Activated CD4-positive, alpha-beta T cell treated with anti-CD3 and anti-CD28 coated beads, Interleukin-2, Interleukin-6, amounts not matched to agents 100 ng/mL and 50 ng/mL, durations not matched to agents 16 hours and 8 hours (primary cell): ENCODE measurements at regions not wholly inside any gene's neighbourhood (a gene's known extent, or its start where the extent isn't known, plus 50 kb on each side); places are given as distances from the start of the nearest gene placed in this dataset.

Experiments used
- DNase-seq: peaks from one replicate; pipeline ENCODE4 v3.0.0-alpha.2; 2020

DNA sequence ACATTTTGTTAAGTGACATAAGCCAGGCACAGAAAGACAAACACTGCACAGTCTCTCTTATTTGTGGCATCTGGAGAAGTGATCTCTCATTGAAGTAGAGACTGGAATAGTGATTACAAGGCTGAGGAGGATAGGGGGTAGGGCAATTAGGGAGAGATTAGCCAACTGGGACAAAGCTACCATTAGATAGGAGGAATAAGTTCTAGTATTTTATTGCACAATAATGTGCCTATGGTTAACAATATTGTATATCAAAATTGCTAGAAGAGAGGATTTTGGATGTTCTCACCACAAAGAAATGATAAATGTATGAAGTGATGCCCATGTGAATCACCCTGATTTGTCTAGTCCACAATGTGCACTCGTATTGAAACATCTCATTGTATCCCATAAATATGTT lies 281.8 kb downstream of the MTRR start:
- no peak for DNase-seq

DNA sequence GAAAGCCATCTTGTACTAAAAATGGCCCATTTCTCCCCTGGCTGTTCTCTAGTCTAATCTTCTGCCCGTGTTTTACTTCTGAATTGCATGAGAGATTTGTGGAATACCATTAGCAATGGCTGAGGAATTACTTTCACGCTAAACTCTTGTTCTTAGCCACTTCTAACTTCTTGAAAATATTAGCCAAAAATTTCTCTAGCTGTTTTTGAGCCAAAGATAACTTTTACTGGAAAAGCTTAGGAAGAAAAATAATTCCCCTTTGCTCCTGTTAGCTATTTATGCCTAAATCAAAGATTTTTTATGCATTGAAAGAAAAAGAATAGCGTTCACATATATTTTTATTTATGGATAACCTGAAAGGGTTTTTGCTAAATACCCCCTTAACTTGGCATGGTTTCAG lies 287.8 kb downstream of the MTRR start:
- no peak for DNase-seq

DNA sequence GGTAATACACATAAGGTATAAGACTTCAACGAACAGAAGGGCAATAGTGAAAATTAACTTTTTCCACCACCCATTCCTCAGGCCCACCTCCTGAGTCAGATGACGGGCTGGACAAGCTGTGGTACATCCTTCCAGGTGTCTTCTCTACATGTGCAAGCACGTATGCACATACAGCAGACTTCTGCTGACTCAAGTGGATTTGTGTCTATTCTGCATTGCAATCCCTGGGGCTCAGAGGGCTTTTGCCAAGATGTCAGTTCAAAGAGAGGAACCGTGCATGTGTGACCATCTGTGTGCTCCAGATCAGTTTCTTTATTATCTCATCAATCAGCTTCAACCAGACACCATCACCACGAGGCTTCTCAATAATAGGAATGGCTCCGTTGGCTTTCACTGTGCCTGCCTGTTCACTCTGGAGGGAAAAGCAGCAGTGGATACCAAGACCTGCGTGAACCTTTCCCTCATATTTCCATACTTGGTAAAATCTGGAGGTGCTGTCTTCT lies 288.4 kb downstream of the MTRR start:
- no peak for DNase-seq

DNA sequence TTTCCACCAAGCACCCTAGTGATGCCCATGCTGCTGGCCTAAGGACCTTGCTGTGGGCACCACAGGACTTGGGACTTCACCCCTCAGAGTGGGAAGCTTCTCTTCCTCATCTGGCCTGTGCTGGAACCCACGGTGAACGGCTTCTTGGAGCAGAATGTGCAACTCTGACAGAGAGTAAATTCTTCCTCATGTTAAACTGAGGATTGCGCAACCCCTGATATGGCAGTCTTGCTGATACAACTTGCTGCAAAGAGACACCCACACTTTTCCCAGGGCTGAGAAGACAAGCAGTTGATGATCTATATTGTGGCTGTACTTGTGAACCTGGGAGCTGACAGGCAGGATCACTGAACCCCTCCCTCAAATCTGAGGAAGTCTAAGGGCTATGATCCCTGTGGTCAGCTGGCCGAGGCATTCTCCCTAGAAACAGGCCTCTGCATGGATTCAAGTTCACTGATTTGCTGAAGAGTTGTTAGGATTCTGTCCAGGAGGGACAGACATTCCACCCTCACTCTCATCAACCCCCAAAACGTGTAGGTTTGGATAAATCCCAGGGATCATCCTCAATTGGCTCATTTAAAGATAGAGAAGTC lies 307.2 kb downstream of the MTRR start:
- DNase-seq: no peak

DNA sequence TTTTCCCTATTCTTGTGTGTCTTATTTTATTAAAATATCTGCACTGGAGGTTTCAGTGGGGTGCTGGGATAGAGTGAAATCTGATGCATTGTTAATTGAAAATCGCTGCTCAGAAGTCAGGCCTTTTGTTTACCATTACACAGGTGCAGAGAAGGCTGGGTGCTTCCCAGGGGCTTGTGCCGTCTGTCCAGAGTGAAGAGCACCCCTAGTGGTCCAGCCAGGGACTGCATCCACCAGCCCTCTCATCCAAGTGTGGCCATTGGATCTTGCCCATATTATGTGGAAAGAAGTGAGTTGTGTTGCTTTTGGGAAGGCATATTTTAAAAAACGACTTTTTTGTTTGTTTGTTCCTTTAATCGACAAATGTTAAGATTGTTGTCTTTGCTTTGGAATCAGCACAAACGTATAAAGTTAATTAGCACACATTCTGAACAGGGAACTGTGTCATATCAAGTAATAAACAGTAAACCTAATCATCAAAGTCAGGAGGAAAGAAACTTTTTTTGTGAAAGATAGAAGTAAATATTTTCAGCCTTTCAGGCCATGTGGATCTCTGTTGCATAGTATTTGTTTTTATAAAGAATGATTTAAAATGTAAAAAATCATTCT lies 315.6 kb downstream of the MTRR start:
- peak; percentile 62 for DNase-seq

DNA sequence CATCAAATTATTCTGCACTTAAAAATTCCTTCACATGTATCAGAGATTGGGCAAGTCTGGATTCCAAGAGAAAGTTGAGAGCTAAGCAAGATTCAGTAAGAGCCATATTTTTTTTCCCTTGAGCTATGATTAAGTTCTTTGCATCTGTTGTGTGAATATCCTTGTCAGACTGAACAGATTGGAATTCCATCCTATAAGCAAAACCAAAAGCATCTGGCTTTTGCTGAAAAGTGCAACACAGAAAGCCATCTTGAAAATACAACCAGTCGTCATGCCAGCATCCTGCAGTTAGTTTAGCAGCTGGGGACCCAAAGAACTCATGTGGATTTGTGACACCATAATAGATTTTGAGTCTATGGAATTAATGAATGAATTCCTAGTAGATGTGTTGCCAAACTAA lies 316.9 kb downstream of the MTRR start:
- no peak for DNase-seq

DNA sequence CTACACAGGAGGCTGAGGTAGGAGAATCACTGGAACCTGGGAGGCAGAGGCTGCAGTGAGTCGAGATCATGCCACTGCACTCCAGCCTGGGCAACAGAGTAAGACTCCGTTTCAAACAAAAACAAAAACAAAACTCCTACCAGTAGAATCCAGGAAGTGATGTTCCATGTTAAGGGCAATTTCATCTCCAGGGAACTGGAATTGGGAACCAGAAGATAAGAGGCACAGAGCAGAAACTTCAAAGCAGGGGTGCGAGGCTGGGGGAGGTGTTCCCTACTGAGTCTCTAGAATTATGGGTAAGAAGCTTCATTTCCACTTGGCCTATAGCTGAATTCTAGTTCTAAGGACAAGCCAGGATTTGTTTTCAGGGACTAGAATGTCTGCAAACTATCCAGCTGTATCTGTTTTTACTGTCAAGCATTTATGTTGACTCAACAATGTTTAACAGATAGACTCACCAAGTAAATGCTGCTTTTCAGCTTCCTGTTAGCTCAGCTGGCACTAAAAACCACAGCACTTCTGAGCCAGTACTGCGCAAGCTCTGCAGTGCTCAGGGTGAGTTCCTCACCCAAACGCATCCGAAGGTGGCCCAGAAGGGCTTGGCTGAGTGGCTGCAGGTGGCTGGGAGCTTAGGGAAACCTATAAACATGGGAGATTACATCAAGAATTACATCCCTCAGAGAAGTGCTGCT lies 320.1 kb downstream of the MTRR start:
- DNase-seq: no peak

DNA sequence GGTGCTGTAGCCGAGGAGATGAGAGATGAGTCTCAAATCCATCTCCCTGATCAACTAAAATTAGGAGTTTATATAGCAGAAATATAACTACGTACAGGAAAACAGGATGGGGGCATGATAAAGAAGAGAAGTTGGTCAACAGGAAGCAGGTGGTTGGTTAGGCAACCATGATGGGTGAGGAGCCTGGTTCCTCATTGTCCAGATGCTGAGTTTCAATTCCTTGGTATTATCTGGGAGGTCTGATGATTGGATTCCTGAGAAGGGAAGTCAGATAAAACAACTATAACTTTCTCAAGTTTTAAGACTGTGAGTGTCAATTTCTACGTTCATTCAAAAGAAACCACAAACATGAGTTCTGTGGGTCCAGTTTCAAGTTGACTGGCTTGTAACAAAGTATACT lies 323.9 kb downstream of the MTRR start:
- no peak for DNase-seq

DNA sequence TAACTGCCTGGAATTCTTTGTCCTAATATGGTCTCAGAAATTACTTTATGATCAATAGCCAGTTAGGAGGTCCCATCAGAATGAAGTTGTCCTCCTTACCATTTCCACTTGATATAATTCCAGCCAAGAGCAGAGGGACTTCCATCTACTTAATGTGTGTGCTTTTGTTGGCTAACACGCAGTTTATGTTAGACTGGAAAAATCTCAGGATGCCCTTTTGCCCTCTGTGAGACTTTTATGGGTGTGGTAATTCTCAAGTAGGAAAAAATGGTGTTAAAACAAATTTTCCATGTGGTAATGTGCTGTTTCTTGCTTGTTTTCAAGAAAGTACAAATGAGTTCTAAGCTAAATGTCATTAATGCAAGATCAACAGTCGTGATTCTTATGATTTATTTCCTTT lies 327.1 kb downstream of the MTRR start:
- no peak for DNase-seq

DNA sequence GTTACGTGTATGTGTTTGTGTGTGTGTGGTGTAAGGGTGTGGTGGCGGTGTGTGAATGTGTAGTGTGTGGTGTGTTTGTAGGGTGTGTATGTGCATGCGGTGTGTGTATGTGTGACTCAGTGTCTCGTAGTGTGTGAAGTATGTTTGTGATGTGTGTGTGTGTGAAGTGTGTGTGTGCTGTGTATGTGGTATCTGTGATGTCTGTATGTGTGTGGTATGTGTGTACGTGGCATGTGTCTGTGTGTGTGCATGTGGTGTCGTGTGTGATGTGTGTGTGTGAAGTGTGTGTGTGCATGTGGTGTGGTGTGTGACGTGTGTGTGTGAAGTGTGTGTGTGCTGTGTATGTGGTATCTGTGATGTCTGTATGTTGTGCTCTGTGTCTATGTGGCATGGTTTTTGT lies 339.4 kb downstream of the MTRR start:
- no peak for DNase-seq

DNA sequence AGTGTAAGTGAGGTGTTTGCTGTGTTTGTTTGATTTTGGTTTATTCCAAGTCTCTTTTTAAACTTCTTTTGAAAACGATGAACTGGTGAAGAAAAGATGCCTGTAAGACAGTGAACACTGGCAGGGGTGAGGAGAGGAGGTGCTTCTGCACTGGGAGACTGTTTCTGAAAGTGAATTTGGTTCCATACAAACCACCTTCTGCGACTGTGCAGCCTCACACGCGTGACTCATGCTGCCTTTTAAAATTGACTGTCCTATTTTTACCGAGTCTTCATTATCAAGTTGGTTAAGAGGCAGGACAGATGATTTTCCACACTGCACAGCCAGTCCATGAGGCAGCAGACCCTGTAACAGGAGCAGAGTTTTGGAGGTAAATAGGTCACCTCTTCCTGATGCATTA lies 340.6 kb downstream of the MTRR start:
- DNase-seq: no peak

DNA sequence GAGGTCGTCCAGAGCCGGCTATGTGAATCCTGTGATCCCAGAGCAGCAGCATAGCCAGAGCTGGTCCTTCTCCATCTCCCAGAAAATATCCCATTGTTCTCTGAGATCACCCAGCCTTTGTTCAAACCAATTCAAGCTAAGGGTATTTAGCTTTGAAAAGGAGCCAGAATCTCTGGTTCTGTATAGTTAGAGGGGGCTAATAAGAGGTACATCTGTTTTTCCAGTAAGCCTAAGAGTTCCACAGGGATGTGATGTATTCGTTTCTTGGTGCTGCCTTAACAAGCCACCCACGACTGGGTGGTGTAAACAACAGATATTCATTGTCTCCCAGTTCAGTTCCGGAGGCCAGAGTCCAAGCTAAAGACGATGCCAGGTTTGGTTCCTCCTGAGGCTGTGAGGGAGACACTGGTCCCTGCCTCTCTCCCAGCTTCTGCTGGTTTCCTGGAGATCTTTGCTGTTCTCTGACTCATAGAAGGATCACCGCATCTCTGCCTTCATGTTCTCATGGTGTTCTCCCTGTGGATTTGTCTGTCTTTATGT lies 344.8 kb downstream of the MTRR start:
- DNase-seq: no peak

DNA sequence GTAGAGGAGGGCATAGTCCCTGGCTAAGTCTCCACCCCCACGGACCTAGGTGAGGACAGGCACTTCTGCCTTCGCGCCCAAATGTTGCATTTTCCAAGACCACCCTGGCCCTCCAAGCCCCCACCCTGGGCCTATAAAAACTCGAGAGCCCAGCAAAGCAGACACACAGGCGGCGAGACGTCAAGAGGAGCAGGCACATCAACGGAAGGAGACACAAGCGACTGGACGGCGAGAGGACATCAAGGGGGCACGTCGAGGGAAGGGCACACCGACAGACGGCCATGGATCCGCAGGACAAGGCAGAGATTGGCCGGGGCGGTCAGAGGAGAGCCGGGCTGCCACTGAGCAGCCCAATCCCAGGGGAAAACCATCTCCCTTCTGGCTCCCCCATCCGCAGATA lies 348.0 kb downstream of the MTRR start:
- no peak for DNase-seq

DNA sequence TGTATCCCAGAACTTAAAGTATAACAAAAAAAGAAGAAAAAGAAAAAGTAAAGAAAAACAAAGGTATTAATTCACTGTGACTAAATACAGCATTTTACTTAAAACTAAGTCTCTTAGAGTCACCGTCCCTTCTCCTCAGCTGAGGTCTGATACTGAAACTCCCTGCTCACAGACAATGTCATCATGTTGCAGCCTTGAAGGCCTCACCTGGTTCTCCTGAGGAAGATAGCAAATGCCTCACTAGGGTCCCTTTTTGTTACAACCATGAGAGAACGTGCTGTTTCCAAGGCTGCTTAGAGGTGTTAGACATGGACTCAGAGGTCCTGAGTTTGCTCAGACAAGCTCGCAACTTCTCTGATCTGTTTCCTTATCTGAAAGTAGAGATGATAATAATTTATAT lies 357.2 kb downstream of the MTRR start:
- DNase-seq: no peak

DNA sequence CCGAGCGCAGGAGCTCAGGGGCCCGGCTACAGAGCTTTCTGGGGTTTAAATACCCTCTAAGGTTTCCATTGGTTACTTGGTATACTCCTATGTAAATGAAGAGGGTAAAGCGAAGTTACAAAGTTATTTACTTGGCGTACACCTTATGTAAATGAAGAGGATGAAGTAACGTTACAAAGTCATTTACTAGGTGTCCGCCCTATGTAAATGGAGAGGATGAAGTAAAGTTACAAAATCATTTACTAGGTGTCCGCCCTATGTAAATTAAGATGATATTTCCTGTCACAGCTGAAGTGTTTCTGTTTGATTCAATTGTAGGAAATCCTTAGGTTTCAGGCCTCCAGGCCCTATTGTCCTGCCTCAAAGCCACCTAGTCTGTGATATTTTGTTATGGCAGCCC lies 358.2 kb downstream of the MTRR start:
- no peak for DNase-seq

DNA sequence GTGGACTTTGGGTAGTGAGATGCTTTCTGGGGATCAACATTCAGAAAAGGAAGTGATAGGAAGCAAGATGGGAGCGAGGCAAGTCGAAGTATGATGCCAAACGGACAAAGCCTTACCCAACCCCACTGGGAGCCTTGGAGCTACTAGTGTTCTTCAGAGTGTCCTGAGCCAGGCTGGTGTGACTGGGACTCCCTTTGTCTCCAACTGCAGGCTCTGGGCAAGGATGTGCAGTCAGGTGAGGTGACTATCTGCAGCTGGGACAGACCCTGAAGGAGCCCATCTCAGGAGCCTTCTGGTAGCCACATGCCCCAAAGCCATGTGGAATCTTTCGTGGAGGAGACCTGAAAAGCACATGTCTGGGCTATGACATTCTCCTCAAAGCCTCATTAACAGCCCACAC lies 360.6 kb downstream of the MTRR start:
- no peak for DNase-seq

DNA sequence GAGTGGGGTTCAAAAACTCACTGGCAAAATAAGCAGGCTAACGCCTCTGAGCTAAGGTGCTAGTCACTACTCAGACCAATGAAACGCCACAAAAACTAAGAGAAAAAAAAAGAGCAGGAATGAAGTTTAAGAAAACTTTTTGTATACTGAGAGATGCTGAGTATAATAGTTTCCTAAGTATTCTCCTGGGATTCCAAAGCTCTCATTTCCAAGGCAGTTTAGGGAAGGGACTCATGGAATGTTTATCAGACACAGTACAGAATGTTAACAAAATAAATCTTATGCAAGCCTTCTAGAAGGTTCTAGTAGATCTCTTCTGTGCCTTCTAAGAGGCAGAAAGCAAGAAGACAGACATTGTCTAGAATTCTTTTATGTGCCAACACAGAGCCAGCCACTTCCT lies 361.9 kb downstream of the MTRR start:
- DNase-seq: no peak

DNA sequence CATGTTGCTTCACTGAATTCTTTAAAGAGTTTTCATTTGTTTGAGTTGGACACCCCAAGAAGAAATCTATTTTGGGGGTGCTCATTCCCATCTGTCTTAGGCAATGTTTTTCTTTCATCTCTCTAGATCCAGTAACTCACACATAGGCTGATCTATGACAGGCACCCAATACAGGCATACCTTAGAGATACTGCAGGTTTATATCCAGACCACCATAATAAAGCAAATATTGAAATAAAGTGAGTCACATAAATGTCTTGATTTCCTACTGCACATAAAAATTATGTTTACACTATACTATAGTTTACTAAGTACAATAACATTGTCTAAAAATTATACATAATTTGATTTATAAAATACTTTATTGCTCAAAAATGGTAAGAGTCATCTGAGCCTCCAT lies 364.5 kb downstream of the MTRR start:
- DNase-seq: no peak

DNA sequence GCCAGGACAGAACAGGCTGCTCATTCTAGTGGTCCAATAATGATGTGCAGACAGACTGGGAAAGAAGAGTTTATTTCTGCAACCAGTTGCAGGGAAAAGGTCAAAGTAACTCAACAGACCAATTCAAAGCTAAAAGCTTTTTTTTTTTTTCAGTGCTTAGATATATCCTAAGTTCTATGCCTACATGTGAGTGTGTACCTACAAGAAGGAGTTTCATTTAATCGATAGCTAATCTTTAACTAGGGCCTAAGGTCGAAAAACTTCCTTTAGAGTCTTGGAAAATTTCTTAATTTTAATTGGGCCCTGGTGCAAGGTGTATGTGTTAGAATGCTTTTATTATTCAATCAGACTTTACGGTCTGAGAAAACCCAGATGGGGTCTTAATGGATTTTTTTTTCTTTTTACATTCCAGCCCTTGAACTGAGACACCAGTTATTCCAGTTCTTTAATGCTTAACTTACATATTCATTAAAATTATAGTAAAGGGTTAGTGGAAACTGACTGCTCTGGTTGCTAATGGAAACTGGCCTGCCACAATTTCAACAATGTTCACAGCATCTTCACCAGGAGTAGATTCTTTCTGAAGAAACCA lies 365.3 kb downstream of the MTRR start:
- no peak for DNase-seq

DNA sequence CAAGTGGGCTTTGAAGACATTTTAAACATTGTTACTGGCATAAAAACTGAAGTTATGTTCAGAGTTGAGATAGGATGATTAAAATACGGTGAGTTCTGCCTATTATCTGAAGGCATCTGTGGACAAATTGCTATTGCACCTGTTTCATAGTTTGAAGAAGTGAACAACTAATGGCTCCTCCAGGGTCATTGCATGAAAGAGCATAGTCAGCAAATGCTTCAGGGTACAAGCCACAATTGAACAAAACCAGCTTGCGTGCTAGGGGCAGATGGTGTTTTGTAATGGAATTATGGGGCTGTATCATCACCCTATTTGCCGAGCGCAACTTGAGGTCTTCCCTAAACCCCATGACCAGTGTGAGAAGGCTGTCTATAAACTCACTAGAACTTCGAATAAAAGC lies 369.1 kb downstream of the MTRR start:
- no peak for DNase-seq

DNA sequence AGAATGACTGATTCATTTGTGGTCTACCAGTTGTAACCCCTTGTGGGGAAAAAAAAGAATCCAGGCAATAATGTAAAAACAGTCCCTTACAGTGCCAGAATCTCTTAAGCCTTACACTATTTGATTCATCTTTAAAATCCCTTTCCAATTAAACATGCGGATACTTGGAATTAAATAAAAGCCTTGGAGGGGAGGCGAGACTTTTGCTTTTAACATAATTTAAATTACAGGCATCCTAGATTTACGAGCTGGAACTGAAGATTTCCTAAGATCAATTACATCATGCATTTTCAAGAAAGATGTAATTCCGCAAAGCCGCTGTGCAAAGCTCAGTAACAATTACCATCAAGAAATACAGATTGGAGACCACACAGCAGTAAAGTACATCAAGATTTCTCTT lies 370.2 kb downstream of the MTRR start:
- DNase-seq: no peak

DNA sequence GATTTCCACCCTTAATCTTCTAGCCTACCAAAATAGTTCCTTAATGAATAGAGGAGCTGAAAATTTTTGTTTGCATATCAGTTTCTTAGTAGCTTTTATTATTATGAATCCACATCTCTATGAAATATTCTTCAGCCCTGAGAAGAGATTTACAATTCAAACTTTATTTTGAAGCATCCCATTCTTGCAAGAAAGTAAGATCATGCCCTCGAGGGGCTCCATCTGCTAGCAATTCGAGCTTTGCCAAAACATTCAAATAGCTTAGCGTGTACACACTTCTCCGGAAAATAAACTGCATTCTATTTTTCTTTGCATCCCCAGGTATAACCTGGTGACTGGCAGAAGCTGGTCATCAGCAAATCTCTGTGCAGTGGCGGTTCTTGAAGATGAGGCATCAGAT lies 370.7 kb downstream of the MTRR start:
- no peak for DNase-seq

DNA sequence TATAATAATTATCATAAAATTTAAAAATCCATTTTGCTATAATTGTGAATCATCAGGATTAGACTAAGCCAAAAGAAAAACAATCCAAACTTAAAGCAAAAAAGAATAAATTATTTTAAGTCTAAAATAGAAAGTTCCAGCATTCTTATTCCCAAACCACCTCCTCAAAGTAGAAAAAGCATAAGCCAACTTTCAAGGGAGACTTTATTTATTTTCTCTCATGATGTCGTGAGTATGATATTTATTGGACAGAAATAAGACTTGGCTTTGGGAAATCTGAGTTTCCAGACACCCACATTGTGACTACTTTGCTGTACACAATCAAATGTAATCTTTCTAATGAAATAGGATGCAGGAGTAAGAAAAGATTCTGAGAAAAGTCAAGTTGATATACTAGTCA lies 372.1 kb downstream of the MTRR start:
- no peak for DNase-seq

DNA sequence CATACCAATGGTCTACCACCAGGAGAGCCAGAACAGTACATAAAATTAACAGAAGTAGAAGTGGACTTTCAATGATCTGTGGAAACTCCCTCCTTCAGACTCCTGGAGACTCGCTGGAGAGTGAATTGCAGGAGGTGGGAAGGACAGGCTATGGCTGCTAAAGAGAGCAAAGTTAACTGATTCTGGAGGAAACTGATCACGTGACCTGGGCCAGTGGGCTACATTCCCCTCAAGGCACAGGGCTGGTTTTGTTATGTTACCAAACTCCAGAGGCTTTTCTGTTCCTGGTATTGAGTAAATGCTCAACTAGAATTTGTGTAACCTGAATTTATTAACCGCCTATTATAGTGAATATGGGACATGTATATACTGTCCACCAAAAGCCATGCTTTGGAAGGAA lies 372.6 kb downstream of the MTRR start:
- DNase-seq: no peak
